ENCODE measurements at regions not wholly inside any gene's neighbourhood (a gene's known extent, or its start where the extent isn't known, plus 50 kb on each side); places are given as distances from the start of the nearest gene placed in this dataset.
"Not testable (repeated sequence)": the region's sequence is repeated elsewhere in the genome, so short reads cannot be mapped to it uniquely, and the experiment has no call there.

- Histone ChIP-seq H3K4me1 (peaks cover 14% of the 10 kb centered on the region), H3K27ac (peak overlapping the region; percentile 37), H3K4me3 (ENCODE audit: low read depth, low read length) (no peak overlapping the region), H3K79me2 (no peaks in the 10 kb centered on the region), H2AFZ (peak overlapping the region; percentile 13), H3K36me3 (ENCODE audit: control insufficient read depth, insufficient read depth, low read length) (no peaks in the 10 kb centered on the region), H3K9me3 (ENCODE audit: control insufficient read depth, low read length) (no peaks in the 10 kb centered on the region), H3K4me2 (ENCODE audit: low read length) (no peak overlapping the region), H3K9ac (no peak overlapping the region), H3K27me3 (ENCODE audit: control insufficient read depth, insufficient read depth, low read length) (no peaks in the 10 kb centered on the region)
- no peak for TF ChIP-seq CTCF (IDR thresholded peaks at IDR 0.05)
Measured at GRCh38 chr2:180599804-180600203, 380.6 kb upstream of the UBE2E3 start.

GRCh38 chr2:180597179-180597578 is 383.2 kb upstream of the UBE2E3 start:
- H3K9me3 ChIP-seq (ENCODE audit: control insufficient read depth, low read length), result no peaks in the 10 kb centered on the region
- H3K9ac ChIP-seq, result no peak overlapping the region
- H2AFZ ChIP-seq, result no peak overlapping the region
- no peaks in the 10 kb centered on the region for H3K36me3 ChIP-seq (ENCODE audit: control insufficient read depth, insufficient read depth, low read length)
- H3K27me3 ChIP-seq (ENCODE audit: control insufficient read depth, insufficient read depth, low read length), result no peaks in the 10 kb centered on the region
- TF ChIP-seq CTCF (IDR thresholded peaks at IDR 0.05), result no peak
- H3K4me3 ChIP-seq (ENCODE audit: low read depth, low read length), result no peak overlapping the region
- peaks cover 14% of the 10 kb centered on the region for H3K4me1 ChIP-seq
- no peaks in the 10 kb centered on the region for H3K79me2 ChIP-seq
- no peak overlapping the region for H3K4me2 ChIP-seq (ENCODE audit: low read length)
- H3K27ac ChIP-seq, result no peak overlapping the region

- H3K4me1 ChIP-seq, result peaks cover 14% of the 10 kb centered on the region
- no peaks in the 10 kb centered on the region for H3K27me3 ChIP-seq (ENCODE audit: control insufficient read depth, insufficient read depth, low read length)
- no peak overlapping the region for H3K4me3 ChIP-seq (ENCODE audit: low read depth, low read length)
- H3K27ac ChIP-seq, result no peak overlapping the region
- no peaks in the 10 kb centered on the region for H3K36me3 ChIP-seq (ENCODE audit: control insufficient read depth, insufficient read depth, low read length)
- H3K9me3 ChIP-seq (ENCODE audit: control insufficient read depth, low read length), result no peaks in the 10 kb centered on the region
- H3K4me2 ChIP-seq (ENCODE audit: low read length), result no peak overlapping the region
- no peaks in the 10 kb centered on the region for H3K79me2 ChIP-seq
- H2AFZ ChIP-seq, result no peak overlapping the region
- no peak for TF ChIP-seq CTCF (IDR thresholded peaks at IDR 0.05)
- no peak overlapping the region for H3K9ac ChIP-seq
Measured at GRCh38 chr2:180596453-180596852, 384.0 kb upstream of the UBE2E3 start.

GRCh38 chr2:180591947-180592346 is 388.5 kb upstream of the UBE2E3 start:
- no peak overlapping the region for H3K4me2 ChIP-seq (ENCODE audit: low read length)
- no peak overlapping the region for H3K27ac ChIP-seq
- H3K27me3 ChIP-seq (ENCODE audit: control insufficient read depth, insufficient read depth, low read length), result no peaks in the 10 kb centered on the region
- H3K9ac ChIP-seq, result no peak overlapping the region
- TF ChIP-seq CTCF (IDR thresholded peaks at IDR 0.05), result no peak
- no peak overlapping the region for H2AFZ ChIP-seq
- no peaks in the 10 kb centered on the region for H3K4me1 ChIP-seq
- H3K79me2 ChIP-seq, result no peaks in the 10 kb centered on the region
- no peaks in the 10 kb centered on the region for H3K9me3 ChIP-seq (ENCODE audit: control insufficient read depth, low read length)
- H3K36me3 ChIP-seq (ENCODE audit: control insufficient read depth, insufficient read depth, low read length), result no peaks in the 10 kb centered on the region
- H3K4me3 ChIP-seq (ENCODE audit: low read depth, low read length), result no peak overlapping the region

GRCh38 chr2:180591093-180591781 is 389.2 kb upstream of the UBE2E3 start:
- H3K27ac ChIP-seq; H2AFZ ChIP-seq; H3K27me3 ChIP-seq (ENCODE audit: control insufficient read depth, insufficient read depth, low read length); H3K4me2 ChIP-seq (ENCODE audit: low read length); H3K9me3 ChIP-seq (ENCODE audit: control insufficient read depth, low read length); H3K9ac ChIP-seq; H3K79me2 ChIP-seq; H3K36me3 ChIP-seq (ENCODE audit: control insufficient read depth, insufficient read depth, low read length); H3K4me1 ChIP-seq; H3K4me3 ChIP-seq (ENCODE audit: low read depth, low read length): not testable (repeated sequence)

All from parathyroid adenoma (tissue), 2 donors.